ENCODE measurements at regions not wholly inside any gene's neighbourhood (a gene's known extent, or its start where the extent isn't known, plus 50 kb on each side); places are given as distances from the start of the nearest gene placed in this dataset.

DNA sequence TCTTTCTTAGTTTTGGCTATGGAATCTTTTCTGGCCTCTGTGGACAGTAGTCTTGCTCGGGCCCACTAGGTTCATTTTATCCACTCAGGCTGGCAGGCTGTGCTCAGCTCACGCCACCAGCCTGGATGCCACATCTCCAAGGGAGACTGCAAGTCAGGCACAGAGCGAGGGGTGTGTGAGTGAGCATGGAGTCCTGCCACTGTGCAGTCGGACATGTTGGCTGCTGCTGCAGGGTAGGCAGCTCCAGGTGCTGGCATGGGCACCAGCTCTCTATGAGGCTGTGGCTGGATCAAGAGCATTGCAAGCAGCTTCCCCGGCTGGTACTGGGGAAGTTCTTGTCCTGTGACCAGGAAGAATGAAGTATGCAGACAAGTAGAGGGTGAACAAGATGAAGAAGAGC, 158.9 kb downstream of the PCTP start:
- Histone ChIP-seq H3K27me3 (no peaks in the 10 kb centered on the region), H3K4me3 (no peak overlapping the region), H3K36me3 (no peaks in the 10 kb centered on the region), H3K27ac (no peak overlapping the region), H3K4me1 (no peaks in the 10 kb centered on the region), H3K9me3 (no peaks in the 10 kb centered on the region)
- TF ChIP-seq POLR2A (IDR thresholded peaks at IDR 0.05) (no peak), EP300 (IDR thresholded peaks at IDR 0.05) (no peak), POLR2AphosphoS5 (IDR thresholded peaks at IDR 0.05) (no peak)
- TF ChIP-seq, protein P1, sequence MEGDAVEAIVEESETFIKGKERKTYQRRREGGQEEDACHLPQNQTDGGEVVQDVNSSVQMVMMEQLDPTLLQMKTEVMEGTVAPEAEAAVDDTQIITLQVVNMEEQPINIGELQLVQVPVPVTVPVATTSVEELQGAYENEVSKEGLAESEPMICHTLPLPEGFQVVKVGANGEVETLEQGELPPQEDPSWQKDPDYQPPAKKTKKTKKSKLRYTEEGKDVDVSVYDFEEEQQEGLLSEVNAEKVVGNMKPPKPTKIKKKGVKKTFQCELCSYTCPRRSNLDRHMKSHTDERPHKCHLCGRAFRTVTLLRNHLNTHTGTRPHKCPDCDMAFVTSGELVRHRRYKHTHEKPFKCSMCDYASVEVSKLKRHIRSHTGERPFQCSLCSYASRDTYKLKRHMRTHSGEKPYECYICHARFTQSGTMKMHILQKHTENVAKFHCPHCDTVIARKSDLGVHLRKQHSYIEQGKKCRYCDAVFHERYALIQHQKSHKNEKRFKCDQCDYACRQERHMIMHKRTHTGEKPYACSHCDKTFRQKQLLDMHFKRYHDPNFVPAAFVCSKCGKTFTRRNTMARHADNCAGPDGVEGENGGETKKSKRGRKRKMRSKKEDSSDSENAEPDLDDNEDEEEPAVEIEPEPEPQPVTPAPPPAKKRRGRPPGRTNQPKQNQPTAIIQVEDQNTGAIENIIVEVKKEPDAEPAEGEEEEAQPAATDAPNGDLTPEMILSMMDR (IDR thresholded peaks at IDR 0.05): no peak
- no peak for DNase-seq (ENCODE audit: low spot score in 2 of 2)
- WGBS: 94% methylated on average over 4 of the region's 5 CpGs

DNA sequence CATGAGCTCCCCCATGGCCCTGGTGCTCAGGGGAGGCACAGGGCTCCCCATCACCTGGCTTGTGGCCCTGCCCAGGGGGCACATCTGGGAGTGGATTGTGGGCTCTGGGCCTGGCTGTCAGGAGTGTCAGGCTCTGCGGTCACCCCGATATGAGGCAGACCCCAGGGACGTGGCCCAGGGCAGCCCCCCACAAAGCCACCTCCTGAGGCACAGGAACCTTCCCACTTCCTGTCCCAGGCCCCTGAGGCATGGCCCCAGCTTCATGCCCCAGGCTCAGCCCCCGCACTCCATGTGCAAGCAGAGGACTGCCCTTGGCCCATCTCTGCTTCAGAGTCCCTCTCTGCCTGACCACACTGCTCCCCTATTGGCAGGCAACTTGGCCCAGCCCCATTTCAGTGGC, 160.3 kb downstream of the PCTP start:
- TF ChIP-seq POLR2A (IDR thresholded peaks at IDR 0.05) (no peak), POLR2AphosphoS5 (IDR thresholded peaks at IDR 0.05) (no peak), EP300 (IDR thresholded peaks at IDR 0.05) (no peak)
- TF ChIP-seq, protein P1 (IDR thresholded peaks at IDR 0.05): no peak
- Histone ChIP-seq H3K4me3 (no peak overlapping the region), H3K27ac (no peak overlapping the region), H3K36me3 (no peaks in the 10 kb centered on the region), H3K9me3 (no peaks in the 10 kb centered on the region), H3K4me1 (no peaks in the 10 kb centered on the region), H3K27me3 (no peaks in the 10 kb centered on the region)
- no peak for DNase-seq (ENCODE audit: low spot score in 2 of 2)
- WGBS: no CpG with 5 or more reads among the region's 4 CpGs

DNA sequence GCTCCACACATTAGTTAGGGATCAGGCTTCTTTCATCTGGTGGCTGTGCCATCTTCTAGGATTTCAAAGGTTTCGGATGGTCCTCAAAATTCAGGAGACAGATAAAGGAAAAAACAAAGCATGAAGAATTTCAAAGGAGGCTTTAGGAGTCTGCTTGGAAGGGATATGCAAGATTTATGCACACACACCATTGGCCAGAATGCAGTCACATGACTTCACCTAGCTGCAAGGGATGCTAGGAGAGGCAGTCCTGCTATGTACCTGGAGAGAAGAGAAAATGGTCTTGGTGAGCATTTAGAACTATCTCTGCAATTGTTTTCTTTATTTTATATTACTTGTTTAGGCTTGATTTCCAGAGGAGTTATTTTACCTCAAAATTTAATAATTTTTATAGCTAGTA, 174.6 kb downstream of the PCTP start:
- Histone ChIP-seq H3K4me3 (no peak overlapping the region), H3K4me1 (no peaks in the 10 kb centered on the region), H3K36me3 (no peaks in the 10 kb centered on the region), H3K27ac (no peak overlapping the region), H3K27me3 (no peaks in the 10 kb centered on the region), H3K9me3 (no peaks in the 10 kb centered on the region)
- 86% methylated on average over 1 of the region's 1 CpG for WGBS
- no peak for DNase-seq (ENCODE audit: low spot score in 2 of 2)
- TF ChIP-seq POLR2A (IDR thresholded peaks at IDR 0.05) (no peak), POLR2AphosphoS5 (IDR thresholded peaks at IDR 0.05) (no peak), EP300 (IDR thresholded peaks at IDR 0.05) (no peak)
- TF ChIP-seq, protein P1 (IDR thresholded peaks at IDR 0.05): no peak

DNA sequence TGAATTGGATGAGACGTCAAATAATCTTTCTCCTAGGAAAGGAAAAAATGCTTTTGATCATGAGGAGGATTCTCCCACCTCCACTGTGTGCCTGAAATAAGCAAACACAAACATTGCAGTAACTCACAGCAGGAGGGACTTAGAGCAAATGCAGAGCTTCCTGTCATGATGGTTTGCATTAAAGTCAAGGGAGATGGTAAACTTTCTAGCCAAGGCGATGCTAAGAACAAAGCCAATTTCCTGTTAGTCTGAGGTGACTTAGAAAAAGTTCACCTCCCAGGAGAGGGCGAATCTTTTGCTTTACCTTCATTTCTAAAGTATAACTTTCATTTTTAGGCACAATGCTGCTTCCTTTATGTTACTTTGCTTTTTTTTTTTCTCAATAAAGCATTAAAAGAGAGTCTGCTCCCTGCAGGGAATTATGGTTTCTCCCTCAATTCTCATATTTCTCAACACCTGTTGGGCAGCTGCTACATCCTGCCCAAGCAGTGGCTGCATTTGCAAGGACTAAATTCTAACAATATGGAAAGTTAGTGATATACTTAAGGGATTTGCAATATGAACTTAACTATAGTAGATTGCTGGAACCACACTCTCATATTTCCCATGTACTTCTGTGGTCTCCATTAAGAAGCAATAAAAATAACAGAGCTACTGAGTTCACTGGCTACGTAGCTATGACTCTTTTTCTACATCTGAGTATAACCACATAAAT, 175.6 kb downstream of the PCTP start:
- TF ChIP-seq POLR2A (IDR thresholded peaks at IDR 0.05) (no peak), POLR2AphosphoS5 (IDR thresholded peaks at IDR 0.05) (no peak)
- TF ChIP-seq, protein P1 (IDR thresholded peaks at IDR 0.05): no peak
- H3K4me3 ChIP-seq: no peak overlapping the region
- H3K9me3 ChIP-seq: no peaks in the 10 kb centered on the region
- no peak overlapping the region for H3K27ac ChIP-seq
- WGBS: 41% methylated on average over 4 of the region's 4 CpGs
- H3K36me3 ChIP-seq: no peaks in the 10 kb centered on the region
- DNase-seq (ENCODE audit: low spot score in 2 of 2): no peak
- H3K4me1 ChIP-seq: no peaks in the 10 kb centered on the region
- no peaks in the 10 kb centered on the region for H3K27me3 ChIP-seq

DNA sequence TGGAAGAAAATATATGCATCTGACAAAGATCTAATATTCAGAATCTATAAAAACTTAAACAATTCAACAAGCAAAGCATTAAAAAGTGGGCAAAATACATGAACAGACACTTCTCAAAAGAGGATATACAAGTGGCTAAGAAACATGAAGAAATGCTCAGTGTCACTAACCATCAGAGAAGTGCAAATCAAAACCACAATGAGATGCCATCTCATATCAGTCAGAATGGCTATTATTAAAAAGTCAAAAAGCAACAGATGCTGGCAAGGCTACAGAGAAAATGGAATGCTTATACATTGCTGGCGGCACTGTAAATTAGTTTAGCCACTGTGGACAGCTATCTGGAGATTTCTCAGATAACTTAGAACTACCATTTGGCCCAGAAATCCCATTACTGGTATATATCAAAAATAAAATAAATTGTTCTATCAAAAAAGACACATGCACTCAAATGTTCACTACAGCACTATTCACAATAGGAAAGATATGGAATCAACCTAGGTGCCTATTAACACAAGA, 179.5 kb downstream of the PCTP start:
- no peak overlapping the region for H3K4me3 ChIP-seq
- H3K27ac ChIP-seq: no peak overlapping the region
- 88% methylated on average over 1 of the region's 1 CpG for WGBS
- H3K36me3 ChIP-seq: no peaks in the 10 kb centered on the region
- no peaks in the 10 kb centered on the region for H3K4me1 ChIP-seq
- no peaks in the 10 kb centered on the region for H3K9me3 ChIP-seq
- H3K27me3 ChIP-seq: no peaks in the 10 kb centered on the region
- TF ChIP-seq, protein P1 (IDR thresholded peaks at IDR 0.05): no peak
- TF ChIP-seq POLR2AphosphoS5 (IDR thresholded peaks at IDR 0.05) (no peak), EP300 (IDR thresholded peaks at IDR 0.05) (no peak), POLR2A (IDR thresholded peaks at IDR 0.05) (no peak)
- no peak for DNase-seq (ENCODE audit: low spot score in 2 of 2)
